A673 (cell line): ENCODE measurements at regions not wholly inside any gene's neighbourhood (a gene's known extent, or its start where the extent isn't known, plus 50 kb on each side); places are given as distances from the start of the nearest gene placed in this dataset.

ENCODE experiments used
- EZH2 ChIP-seq: fragments of 200-600 bp; sonication (generic); IDR thresholded peaks from 2 replicates; pipeline ENCODE4 v1.6.1; 2017; ENCODE audit warnings: borderline replicate concordance, low read depth, mild to moderate bottlenecking, mixed read lengths, antibody characterized with exemption, low read length; ENCODE audit not compliant: poor library complexity, severe bottlenecking
- TF ChIP-seq, protein P1 (sequence below): fragments of 300-800, 200-600 bp; sonication (generic); conservative IDR thresholded peaks from 2 replicates; pipeline ENCODE4 v1.5.1; 2017; ENCODE audit warnings: low read depth, mild to moderate bottlenecking, antibody characterized with exemption, low read length, moderate library complexity, mixed read lengths

- TF ChIP-seq, protein P1, sequence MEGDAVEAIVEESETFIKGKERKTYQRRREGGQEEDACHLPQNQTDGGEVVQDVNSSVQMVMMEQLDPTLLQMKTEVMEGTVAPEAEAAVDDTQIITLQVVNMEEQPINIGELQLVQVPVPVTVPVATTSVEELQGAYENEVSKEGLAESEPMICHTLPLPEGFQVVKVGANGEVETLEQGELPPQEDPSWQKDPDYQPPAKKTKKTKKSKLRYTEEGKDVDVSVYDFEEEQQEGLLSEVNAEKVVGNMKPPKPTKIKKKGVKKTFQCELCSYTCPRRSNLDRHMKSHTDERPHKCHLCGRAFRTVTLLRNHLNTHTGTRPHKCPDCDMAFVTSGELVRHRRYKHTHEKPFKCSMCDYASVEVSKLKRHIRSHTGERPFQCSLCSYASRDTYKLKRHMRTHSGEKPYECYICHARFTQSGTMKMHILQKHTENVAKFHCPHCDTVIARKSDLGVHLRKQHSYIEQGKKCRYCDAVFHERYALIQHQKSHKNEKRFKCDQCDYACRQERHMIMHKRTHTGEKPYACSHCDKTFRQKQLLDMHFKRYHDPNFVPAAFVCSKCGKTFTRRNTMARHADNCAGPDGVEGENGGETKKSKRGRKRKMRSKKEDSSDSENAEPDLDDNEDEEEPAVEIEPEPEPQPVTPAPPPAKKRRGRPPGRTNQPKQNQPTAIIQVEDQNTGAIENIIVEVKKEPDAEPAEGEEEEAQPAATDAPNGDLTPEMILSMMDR = no peak
- TF ChIP-seq EZH2 = no peak
Observed at GRCh38 chrX:66698273-66699204, 59.7 kb upstream of the EDA2R start.
